ENCODE measurements at regions not wholly inside any gene's neighbourhood (a gene's known extent, or its start where the extent isn't known, plus 50 kb on each side); places are given as distances from the start of the nearest gene placed in this dataset.

GRCh38 chr12:97274386-97274785 lies 188.2 kb upstream of the RMST start:
- Histone ChIP-seq H3K36me3 (ENCODE audit: control insufficient read depth in 2 of 2, insufficient read depth in 1 of 2, low read length in 2 of 2) (no peaks in the 10 kb centered on the region), H3K4me1 (ENCODE audit: control insufficient read depth, insufficient read depth, low read length) (no peaks in the 10 kb centered on the region), H3K9me3 (ENCODE audit: control insufficient read depth, insufficient read depth, low read depth, low read length) (no peaks in the 10 kb centered on the region), H3K27ac (ENCODE audit: extremely low read depth, low read depth, low read length) (no peak overlapping the region), H3K4me3 (ENCODE audit: low read depth, low read length) (no peak overlapping the region)
- TF ChIP-seq ZNF274 (IDR thresholded peaks at IDR 0.05; ENCODE audit: low read length) (no peak), ZNF274 (tag by site-specific recombination; IDR thresholded peaks at IDR 0.05; ENCODE audit: borderline replicate concordance) (no peak), TRIM28 (IDR thresholded peaks at IDR 0.05; ENCODE audit: borderline replicate concordance, low read length) (no peak), GFI1B (tag by site-specific recombination; IDR thresholded peaks at IDR 0.05) (no peak), ZBTB20 (tag by site-specific recombination; IDR thresholded peaks at IDR 0.05) (no peak), ZNF121 (tag by site-specific recombination; IDR thresholded peaks at IDR 0.05) (no peak), FEZF1 (tag by site-specific recombination; IDR thresholded peaks at IDR 0.05) (no peak), ZSCAN23 (tag by site-specific recombination; IDR thresholded peaks at IDR 0.05) (no peak)
- TF ChIP-seq, protein P1, sequence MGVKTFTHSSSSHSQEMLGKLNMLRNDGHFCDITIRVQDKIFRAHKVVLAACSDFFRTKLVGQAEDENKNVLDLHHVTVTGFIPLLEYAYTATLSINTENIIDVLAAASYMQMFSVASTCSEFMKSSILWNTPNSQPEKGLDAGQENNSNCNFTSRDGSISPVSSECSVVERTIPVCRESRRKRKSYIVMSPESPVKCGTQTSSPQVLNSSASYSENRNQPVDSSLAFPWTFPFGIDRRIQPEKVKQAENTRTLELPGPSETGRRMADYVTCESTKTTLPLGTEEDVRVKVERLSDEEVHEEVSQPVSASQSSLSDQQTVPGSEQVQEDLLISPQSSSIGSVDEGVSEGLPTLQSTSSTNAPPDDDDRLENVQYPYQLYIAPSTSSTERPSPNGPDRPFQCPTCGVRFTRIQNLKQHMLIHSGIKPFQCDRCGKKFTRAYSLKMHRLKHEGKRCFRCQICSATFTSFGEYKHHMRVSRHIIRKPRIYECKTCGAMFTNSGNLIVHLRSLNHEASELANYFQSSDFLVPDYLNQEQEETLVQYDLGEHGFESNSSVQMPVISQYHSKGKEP (tag by site-specific recombination; IDR thresholded peaks at IDR 0.05) = no peak
- ChIA-PET CTCF (no interaction called here), POLR2A (no interaction called here)

- TF ChIP-seq ZNF658 (tag by site-specific recombination; IDR thresholded peaks at IDR 0.05) (no peak), KLF1 (tag by site-specific recombination; IDR thresholded peaks at IDR 0.05) (no peak), ZNF350 (tag by site-specific recombination; IDR thresholded peaks at IDR 0.05) (no peak), YY1 (tag by site-specific recombination; IDR thresholded peaks at IDR 0.05) (no peak), ZNF121 (tag by site-specific recombination; IDR thresholded peaks at IDR 0.05) (no peak), ZNF132 (tag by site-specific recombination; IDR thresholded peaks at IDR 0.05; ENCODE audit: borderline replicate concordance) (no peak), ZNF768 (tag by site-specific recombination; IDR thresholded peaks at IDR 0.05) (no peak), ZNF214 (tag by site-specific recombination; IDR thresholded peaks at IDR 0.05; ENCODE audit: borderline replicate concordance) (no peak)
- ChIA-PET POLR2A (no interaction called here), CTCF (no interaction called here)
- no peaks in the 10 kb centered on the region for H3K4me1 ChIP-seq (ENCODE audit: control insufficient read depth, insufficient read depth, low read length)
- H3K27ac ChIP-seq (ENCODE audit: extremely low read depth, low read depth, low read length) = no peak overlapping the region
- H3K36me3 ChIP-seq (ENCODE audit: control insufficient read depth in 2 of 2, insufficient read depth in 1 of 2, low read length in 2 of 2) = no peaks in the 10 kb centered on the region
- H3K4me3 ChIP-seq (ENCODE audit: low read depth, low read length) = no peak overlapping the region
- H3K9me3 ChIP-seq (ENCODE audit: control insufficient read depth, insufficient read depth, low read depth, low read length) = no peaks in the 10 kb centered on the region
These were observed 187.3 kb upstream of the RMST start for GRCh38 chr12:97275256-97275655.

- ChIA-PET POLR2A (no interaction called here), CTCF (no interaction called here)
- Histone ChIP-seq H3K4me1 (ENCODE audit: control insufficient read depth, insufficient read depth, low read length) (no peaks in the 10 kb centered on the region), H3K9me3 (ENCODE audit: control insufficient read depth, insufficient read depth, low read depth, low read length) (no peaks in the 10 kb centered on the region), H3K4me3 (ENCODE audit: low read depth, low read length) (no peak overlapping the region), H3K36me3 (ENCODE audit: control insufficient read depth in 2 of 2, insufficient read depth in 1 of 2, low read length in 2 of 2) (no peaks in the 10 kb centered on the region), H3K27ac (ENCODE audit: extremely low read depth, low read depth, low read length) (no peak overlapping the region)
- TF ChIP-seq, protein P2, sequence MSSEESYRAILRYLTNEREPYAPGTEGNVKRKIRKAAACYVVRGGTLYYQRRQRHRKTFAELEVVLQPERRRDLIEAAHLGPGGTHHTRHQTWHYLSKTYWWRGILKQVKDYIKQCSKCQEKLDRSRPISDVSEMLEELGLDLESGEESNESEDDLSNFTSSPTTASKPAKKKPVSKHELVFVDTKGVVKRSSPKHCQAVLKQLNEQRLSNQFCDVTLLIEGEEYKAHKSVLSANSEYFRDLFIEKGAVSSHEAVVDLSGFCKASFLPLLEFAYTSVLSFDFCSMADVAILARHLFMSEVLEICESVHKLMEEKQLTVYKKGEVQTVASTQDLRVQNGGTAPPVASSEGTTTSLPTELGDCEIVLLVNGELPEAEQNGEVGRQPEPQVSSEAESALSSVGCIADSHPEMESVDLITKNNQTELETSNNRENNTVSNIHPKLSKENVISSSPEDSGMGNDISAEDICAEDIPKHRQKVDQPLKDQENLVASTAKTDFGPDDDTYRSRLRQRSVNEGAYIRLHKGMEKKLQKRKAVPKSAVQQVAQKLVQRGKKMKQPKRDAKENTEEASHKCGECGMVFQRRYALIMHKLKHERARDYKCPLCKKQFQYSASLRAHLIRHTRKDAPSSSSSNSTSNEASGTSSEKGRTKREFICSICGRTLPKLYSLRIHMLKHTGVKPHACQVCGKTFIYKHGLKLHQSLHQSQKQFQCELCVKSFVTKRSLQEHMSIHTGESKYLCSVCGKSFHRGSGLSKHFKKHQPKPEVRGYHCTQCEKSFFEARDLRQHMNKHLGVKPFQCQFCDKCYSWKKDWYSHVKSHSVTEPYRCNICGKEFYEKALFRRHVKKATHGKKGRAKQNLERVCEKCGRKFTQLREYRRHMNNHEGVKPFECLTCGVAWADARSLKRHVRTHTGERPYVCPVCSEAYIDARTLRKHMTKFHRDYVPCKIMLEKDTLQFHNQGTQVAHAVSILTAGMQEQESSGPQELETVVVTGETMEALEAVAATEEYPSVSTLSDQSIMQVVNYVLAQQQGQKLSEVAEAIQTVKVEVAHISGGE (tag by site-specific recombination; conservative IDR thresholded peaks at IDR 0.05; ENCODE audit: low read depth) = no peak
- TF ChIP-seq, protein P3, sequence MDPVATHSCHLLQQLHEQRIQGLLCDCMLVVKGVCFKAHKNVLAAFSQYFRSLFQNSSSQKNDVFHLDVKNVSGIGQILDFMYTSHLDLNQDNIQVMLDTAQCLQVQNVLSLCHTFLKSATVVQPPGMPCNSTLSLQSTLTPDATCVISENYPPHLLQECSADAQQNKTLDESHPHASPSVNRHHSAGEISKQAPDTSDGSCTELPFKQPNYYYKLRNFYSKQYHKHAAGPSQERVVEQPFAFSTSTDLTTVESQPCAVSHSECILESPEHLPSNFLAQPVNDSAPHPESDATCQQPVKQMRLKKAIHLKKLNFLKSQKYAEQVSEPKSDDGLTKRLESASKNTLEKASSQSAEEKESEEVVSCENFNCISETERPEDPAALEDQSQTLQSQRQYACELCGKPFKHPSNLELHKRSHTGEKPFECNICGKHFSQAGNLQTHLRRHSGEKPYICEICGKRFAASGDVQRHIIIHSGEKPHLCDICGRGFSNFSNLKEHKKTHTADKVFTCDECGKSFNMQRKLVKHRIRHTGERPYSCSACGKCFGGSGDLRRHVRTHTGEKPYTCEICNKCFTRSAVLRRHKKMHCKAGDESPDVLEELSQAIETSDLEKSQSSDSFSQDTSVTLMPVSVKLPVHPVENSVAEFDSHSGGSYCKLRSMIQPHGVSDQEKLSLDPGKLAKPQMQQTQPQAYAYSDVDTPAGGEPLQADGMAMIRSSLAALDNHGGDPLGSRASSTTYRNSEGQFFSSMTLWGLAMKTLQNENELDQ (tag by site-specific recombination; IDR thresholded peaks at IDR 0.05; ENCODE audit: low read depth) = no peak
- TF ChIP-seq, protein P4, sequence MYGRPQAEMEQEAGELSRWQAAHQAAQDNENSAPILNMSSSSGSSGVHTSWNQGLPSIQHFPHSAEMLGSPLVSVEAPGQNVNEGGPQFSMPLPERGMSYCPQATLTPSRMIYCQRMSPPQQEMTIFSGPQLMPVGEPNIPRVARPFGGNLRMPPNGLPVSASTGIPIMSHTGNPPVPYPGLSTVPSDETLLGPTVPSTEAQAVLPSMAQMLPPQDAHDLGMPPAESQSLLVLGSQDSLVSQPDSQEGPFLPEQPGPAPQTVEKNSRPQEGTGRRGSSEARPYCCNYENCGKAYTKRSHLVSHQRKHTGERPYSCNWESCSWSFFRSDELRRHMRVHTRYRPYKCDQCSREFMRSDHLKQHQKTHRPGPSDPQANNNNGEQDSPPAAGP (tag by site-specific recombination; IDR thresholded peaks at IDR 0.05) = no peak
- no peak for TF ChIP-seq ZNF843 (tag by site-specific recombination; IDR thresholded peaks at IDR 0.05)
- no peak for TF ChIP-seq ZBTB26 (tag by site-specific recombination; optimal IDR thresholded peaks at IDR 0.05)
- no peak for TF ChIP-seq EGR2 (tag by site-specific recombination; IDR thresholded peaks at IDR 0.05; ENCODE audit: low read depth)
These were observed 186.6 kb upstream of the RMST start for GRCh38 chr12:97275728-97276590.
